A673 (cell line): ENCODE measurements at regions not wholly inside any gene's neighbourhood (a gene's known extent, or its start where the extent isn't known, plus 50 kb on each side); places are given as distances from the start of the nearest gene placed in this dataset.

Experiments
- BruUV-seq: library from RNA; stranded (reverse); fragments of 400-500 nt; replicated peaks from 2 replicates; lab custom pipeline; 2021; lab: Mats Ljungman, UMichigan
- CTCF ChIA-PET: fragments of 300-600 bp; sonication (Branson Sonifier 250); formaldehyde crosslinking; loops from one replicate; lab custom pipeline; 2022; ENCODE audit warnings: antibody characterized with exemption; lab: Charles Lee
- POLR2A ChIA-PET: fragments of 300-600 bp; sonication (Branson Sonifier 250); formaldehyde crosslinking; loops from one replicate; lab custom pipeline; 2022; ENCODE audit warnings: antibody characterized with exemption; ENCODE audit not compliant: low non-redundant PET; lab: Charles Lee
- DNase-seq: peaks from one replicate; pipeline ENCODE4 v3.0.0-alpha.2; 2015; ENCODE audit warnings: low spot score
- H3K27ac ChIP-seq: fragments of 200-600 bp; sonication (generic); 2 replicates; pipeline ENCODE4 v1.5.1; 2016; ENCODE audit warnings: mixed run types, low read depth, mild to moderate bottlenecking, mixed read lengths, antibody characterized with exemption, low read length; ENCODE audit not compliant: poor library complexity, severe bottlenecking
- H3K27me3 ChIP-seq: fragments of 200-600 bp; sonication (generic); replicated peaks from 2 replicates; pipeline ENCODE4 v1.6.1; 2017; ENCODE audit warnings: mixed run types, low read depth, mild to moderate bottlenecking, mixed read lengths, antibody characterized with exemption, low read length; ENCODE audit not compliant: insufficient read depth, poor library complexity
- H3K36me3 ChIP-seq: fragments of 200-600 bp; sonication (generic); 2 replicates; pipeline ENCODE4 v1.6.1; 2016; ENCODE audit warnings: mixed run types, mild to moderate bottlenecking, mixed read lengths, antibody characterized with exemption, low read length; ENCODE audit not compliant: insufficient read depth, poor library complexity, severe bottlenecking
- H3K4me1 ChIP-seq: fragments of 200-600 bp; sonication (generic); 2 replicates; pipeline ENCODE4 v1.6.1; 2017; ENCODE audit warnings: mixed run types, mild to moderate bottlenecking, mixed read lengths, antibody characterized with exemption, low read length; ENCODE audit not compliant: insufficient read depth, poor library complexity, severe bottlenecking
- H3K4me3 ChIP-seq: fragments of 200-600 bp; sonication (generic); 2 replicates; pipeline ENCODE4 v1.5.1; 2016; ENCODE audit warnings: low read depth, mixed run types, mild to moderate bottlenecking, mixed read lengths, low read length; ENCODE audit not compliant: poor library complexity, severe bottlenecking
- H3K9me3 ChIP-seq: fragments of 200-600 bp; sonication (generic); 2 replicates; pipeline ENCODE4 v1.6.1; 2016; ENCODE audit warnings: mixed run types, low read depth, mild to moderate bottlenecking, mixed read lengths, antibody characterized with exemption, low read length; ENCODE audit not compliant: poor library complexity, severe bottlenecking
- EZH2 ChIP-seq: fragments of 200-600 bp; sonication (generic); IDR thresholded peaks from 2 replicates; pipeline ENCODE4 v1.6.1; 2017; ENCODE audit warnings: borderline replicate concordance, low read depth, mild to moderate bottlenecking, mixed read lengths, antibody characterized with exemption, low read length; ENCODE audit not compliant: poor library complexity, severe bottlenecking
- intact Hi-C: fragments of 100-400 bp; cut with micrococcal nuclease; formaldehyde crosslinking; loops from one replicate; pipeline ENCODE4 v1.10.0; 2022; ENCODE audit not compliant: unreplicated experiment
- TF ChIP-seq, protein P1 (sequence below): fragments of 300-800, 200-600 bp; sonication (generic); conservative IDR thresholded peaks from 2 replicates; pipeline ENCODE4 v1.5.1; 2017; ENCODE audit warnings: low read depth, mild to moderate bottlenecking, antibody characterized with exemption, low read length, moderate library complexity, mixed read lengths

GRCh38 chr1:30639881-30640452 is 83.4 kb downstream of the MATN1 start:
- ChIA-PET POLR2A (no interaction called here), CTCF (no interaction called here)
- no peaks in the 10 kb centered on the region for H3K36me3 ChIP-seq
- no peak overlapping the region for H3K27ac ChIP-seq
- no TSS peak for BruUV-seq
- no peak for DNase-seq
- H3K27me3 ChIP-seq: peaks cover 9% of the 10 kb centered on the region
- H3K4me3 ChIP-seq: no peak overlapping the region
- no peaks in the 10 kb centered on the region for H3K9me3 ChIP-seq
- intact Hi-C loops: no loop called here
- TF ChIP-seq EZH2: no peak
- TF ChIP-seq, protein P1, sequence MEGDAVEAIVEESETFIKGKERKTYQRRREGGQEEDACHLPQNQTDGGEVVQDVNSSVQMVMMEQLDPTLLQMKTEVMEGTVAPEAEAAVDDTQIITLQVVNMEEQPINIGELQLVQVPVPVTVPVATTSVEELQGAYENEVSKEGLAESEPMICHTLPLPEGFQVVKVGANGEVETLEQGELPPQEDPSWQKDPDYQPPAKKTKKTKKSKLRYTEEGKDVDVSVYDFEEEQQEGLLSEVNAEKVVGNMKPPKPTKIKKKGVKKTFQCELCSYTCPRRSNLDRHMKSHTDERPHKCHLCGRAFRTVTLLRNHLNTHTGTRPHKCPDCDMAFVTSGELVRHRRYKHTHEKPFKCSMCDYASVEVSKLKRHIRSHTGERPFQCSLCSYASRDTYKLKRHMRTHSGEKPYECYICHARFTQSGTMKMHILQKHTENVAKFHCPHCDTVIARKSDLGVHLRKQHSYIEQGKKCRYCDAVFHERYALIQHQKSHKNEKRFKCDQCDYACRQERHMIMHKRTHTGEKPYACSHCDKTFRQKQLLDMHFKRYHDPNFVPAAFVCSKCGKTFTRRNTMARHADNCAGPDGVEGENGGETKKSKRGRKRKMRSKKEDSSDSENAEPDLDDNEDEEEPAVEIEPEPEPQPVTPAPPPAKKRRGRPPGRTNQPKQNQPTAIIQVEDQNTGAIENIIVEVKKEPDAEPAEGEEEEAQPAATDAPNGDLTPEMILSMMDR: no peak
- H3K4me1 ChIP-seq: no peaks in the 10 kb centered on the region

- DNase-seq: no peak
- TF ChIP-seq EZH2: no peak
- TF ChIP-seq, protein P1: no peak
- Histone ChIP-seq H3K27ac (no peak overlapping the region), H3K36me3 (no peaks in the 10 kb centered on the region), H3K4me3 (no peak overlapping the region), H3K4me1 (no peaks in the 10 kb centered on the region), H3K27me3 (peaks cover 3% of the 10 kb centered on the region), H3K9me3 (no peaks in the 10 kb centered on the region)
- POLR2A ChIA-PET: no interaction called here
- intact Hi-C loops: no loop called here
- BruUV-seq: no TSS peak
- CTCF ChIA-PET: no interaction called here
These were observed 84.6 kb downstream of the MATN1 start for GRCh38 chr1:30638811-30639210.

DNA sequence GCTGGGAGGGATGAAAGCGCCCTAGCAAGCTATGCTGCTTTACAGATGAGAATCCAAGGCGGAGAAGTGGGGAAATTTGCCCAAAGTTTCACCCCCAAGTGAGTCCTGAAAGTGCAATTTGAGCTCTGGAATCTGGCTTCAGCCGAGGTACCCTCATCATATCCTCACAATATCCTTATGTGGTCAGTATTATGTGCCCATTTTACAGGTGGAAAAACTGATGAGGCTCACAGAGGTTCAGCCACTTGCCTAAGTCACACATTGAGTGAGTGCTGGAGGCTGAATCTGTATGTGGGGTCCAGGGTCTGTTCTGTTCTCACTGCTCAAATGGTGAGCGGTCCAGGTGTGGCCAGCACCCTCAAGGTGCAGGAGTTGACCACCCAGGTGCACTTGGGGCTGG is 85.3 kb downstream of the MATN1 start:
- intact Hi-C loops: no loop called here
- Histone ChIP-seq H3K9me3 (no peaks in the 10 kb centered on the region), H3K27ac (no peak overlapping the region), H3K27me3 (no peaks in the 10 kb centered on the region), H3K4me1 (no peaks in the 10 kb centered on the region), H3K4me3 (no peak overlapping the region), H3K36me3 (no peaks in the 10 kb centered on the region)
- BruUV-seq: no TSS peak
- CTCF ChIA-PET: no interaction called here
- DNase-seq: no peak
- POLR2A ChIA-PET: no interaction called here
- TF ChIP-seq, protein P1: no peak
- no peak for TF ChIP-seq EZH2
